HEK293 (cell line): ENCODE measurements at regions not wholly inside any gene's neighbourhood (a gene's known extent, or its start where the extent isn't known, plus 50 kb on each side); places are given as distances from the start of the nearest gene placed in this dataset.

ENCODE experiments used
- CTCF ChIA-PET: fragments of 350-600 bp; formaldehyde crosslinking; extraction: SDS; loops from one replicate; lab custom pipeline; 2021; ENCODE audit warnings: antibody characterized with exemption; lab: Yijun Ruan, JAX
- POLR2A ChIA-PET: fragments of 300-600 bp; formaldehyde crosslinking; extraction: SDS; loops from one replicate; lab custom pipeline; 2020; ENCODE audit warnings: antibody characterized with exemption, inconsistent platforms; lab: Yijun Ruan, JAX
- H3K27ac ChIP-seq: fragments of 200-500 bp; sonication (Bioruptor generic); 2 replicates; pipeline ENCODE4 v1.5.1; 2014; ENCODE audit warnings: low read depth, low read length, control low read depth, inconsistent platforms; ENCODE audit errors: extremely low read depth
- H3K36me3 ChIP-seq, 2 experiments: fragments of 200-500 bp in 1 of 2; sonication (Bioruptor generic) in 1 of 2; 1 replicate in 1 of 2; 2 replicates in 1 of 2; pipeline ENCODE4 v1.5.1; 2014 to 2017; ENCODE audit warnings: inconsistent platforms in 2 of 2, low read length in 2 of 2; ENCODE audit not compliant: control insufficient read depth in 2 of 2, insufficient read depth in 1 of 2
- H3K4me1 ChIP-seq: fragments of 200-500 bp; sonication (Bioruptor generic); 2 replicates; pipeline ENCODE4 v1.5.1; 2014; ENCODE audit warnings: mild to moderate bottlenecking, low read length, inconsistent platforms; ENCODE audit not compliant: control insufficient read depth, insufficient read depth
- H3K4me3 ChIP-seq: 2 replicates; pipeline ENCODE4 v1.5.1; 2011; ENCODE audit warnings: low read depth, mild to moderate bottlenecking, control low read depth, low read length, moderate library complexity
- H3K9me3 ChIP-seq: fragments of 200-500 bp; sonication (Bioruptor generic); 2 replicates; pipeline ENCODE4 v1.5.1; 2014; ENCODE audit warnings: low read depth, low read length, inconsistent platforms; ENCODE audit not compliant: control insufficient read depth, insufficient read depth
- GFI1B ChIP-seq: fragments of 450-650 bp; formaldehyde crosslinking; IDR thresholded peaks from 2 replicates; pipeline ENCODE4 v1.5.1; 2016; ENCODE audit warnings: missing biosample characterization, missing genetic modification characterization
- GLI2 ChIP-seq: fragments of 450-650 bp; formaldehyde crosslinking; IDR thresholded peaks from 2 replicates; pipeline ENCODE4; 2017; ENCODE audit warnings: missing biosample characterization, missing genetic modification characterization, low read depth, borderline replicate concordance
- HOXC10 ChIP-seq: sonication (generic); formaldehyde crosslinking; IDR thresholded peaks from 2 replicates; pipeline ENCODE4 v1.8.1; 2023; ENCODE audit warnings: mild to moderate bottlenecking, missing genetic modification reagents
- KLF1 ChIP-seq: fragments of 450-650 bp; formaldehyde crosslinking; IDR thresholded peaks from 2 replicates; pipeline ENCODE4 v1.5.1; 2016; ENCODE audit warnings: missing biosample characterization, missing genetic modification characterization
- KLF8 ChIP-seq: fragments of 450-650 bp; formaldehyde crosslinking; IDR thresholded peaks from 2 replicates; pipeline ENCODE4 v1.5.1; 2016; ENCODE audit warnings: missing biosample characterization, missing genetic modification characterization
- KLF9 ChIP-seq: fragments of 450-650 bp; formaldehyde crosslinking; IDR thresholded peaks from 2 replicates; pipeline ENCODE4 v1.5.1; 2016; ENCODE audit warnings: missing biosample characterization, missing genetic modification characterization, low read depth
- ZNF202 ChIP-seq: fragments of 450-650 bp; formaldehyde crosslinking; IDR thresholded peaks from 2 replicates; pipeline ENCODE4 v1.5.1; 2016; ENCODE audit warnings: missing biosample characterization, missing genetic modification characterization, borderline replicate concordance
- ZNF335 ChIP-seq: fragments of 450-650 bp; formaldehyde crosslinking; conservative IDR thresholded peaks from 2 replicates; pipeline ENCODE4 v1.5.1; 2016; ENCODE audit warnings: missing biosample characterization, missing genetic modification characterization
- ZNF37A ChIP-seq: fragments of 450-650 bp; IDR thresholded peaks from 2 replicates; pipeline ENCODE4 v1.5.1; 2018; ENCODE audit warnings: missing biosample characterization, missing genetic modification characterization
- ZNF423 ChIP-seq: fragments of 450-650 bp; formaldehyde crosslinking; IDR thresholded peaks from 2 replicates; pipeline ENCODE4 v1.5.1; 2016; ENCODE audit warnings: missing biosample characterization, missing genetic modification characterization
- ZNF510 ChIP-seq: fragments of 450-650 bp; formaldehyde crosslinking; IDR thresholded peaks from 2 replicates; pipeline ENCODE4 v1.5.1; 2018; ENCODE audit warnings: mild to moderate bottlenecking, missing genetic modification characterization, missing biosample characterization; ENCODE audit not compliant: insufficient replicate concordance
- ZNF776 ChIP-seq: fragments of 450-650 bp; formaldehyde crosslinking; IDR thresholded peaks from 2 replicates; pipeline ENCODE4 v1.5.0; 2017; ENCODE audit warnings: missing biosample characterization, missing genetic modification characterization, borderline replicate concordance
- ZXDB ChIP-seq: fragments of 450-650 bp; formaldehyde crosslinking; IDR thresholded peaks from 2 replicates; pipeline ENCODE4 v1.5.1; 2016; ENCODE audit warnings: missing biosample characterization, missing genetic modification characterization
- TF ChIP-seq, protein P1 (sequence below): fragments of 450-650 bp; formaldehyde crosslinking; IDR thresholded peaks from 2 replicates; pipeline ENCODE4 v1.5.1; 2017; ENCODE audit warnings: missing biosample characterization, missing genetic modification characterization
- TF ChIP-seq, protein P2 (sequence below): fragments of 450-650 bp; formaldehyde crosslinking; IDR thresholded peaks from 2 replicates; pipeline ENCODE4 v1.5.1; 2017; ENCODE audit warnings: missing biosample characterization, mild to moderate bottlenecking, missing genetic modification characterization, moderate library complexity
- TF ChIP-seq, protein P3 (sequence below): fragments of 450-650 bp; formaldehyde crosslinking; IDR thresholded peaks from 2 replicates; pipeline ENCODE4 v1.5.1; 2016; ENCODE audit warnings: missing biosample characterization, missing genetic modification characterization
- TF ChIP-seq, protein P4 (sequence below): fragments of 450-650 bp; formaldehyde crosslinking; IDR thresholded peaks from 2 replicates; pipeline ENCODE4 v1.5.1; 2017; ENCODE audit warnings: missing biosample characterization, missing genetic modification characterization

DNA sequence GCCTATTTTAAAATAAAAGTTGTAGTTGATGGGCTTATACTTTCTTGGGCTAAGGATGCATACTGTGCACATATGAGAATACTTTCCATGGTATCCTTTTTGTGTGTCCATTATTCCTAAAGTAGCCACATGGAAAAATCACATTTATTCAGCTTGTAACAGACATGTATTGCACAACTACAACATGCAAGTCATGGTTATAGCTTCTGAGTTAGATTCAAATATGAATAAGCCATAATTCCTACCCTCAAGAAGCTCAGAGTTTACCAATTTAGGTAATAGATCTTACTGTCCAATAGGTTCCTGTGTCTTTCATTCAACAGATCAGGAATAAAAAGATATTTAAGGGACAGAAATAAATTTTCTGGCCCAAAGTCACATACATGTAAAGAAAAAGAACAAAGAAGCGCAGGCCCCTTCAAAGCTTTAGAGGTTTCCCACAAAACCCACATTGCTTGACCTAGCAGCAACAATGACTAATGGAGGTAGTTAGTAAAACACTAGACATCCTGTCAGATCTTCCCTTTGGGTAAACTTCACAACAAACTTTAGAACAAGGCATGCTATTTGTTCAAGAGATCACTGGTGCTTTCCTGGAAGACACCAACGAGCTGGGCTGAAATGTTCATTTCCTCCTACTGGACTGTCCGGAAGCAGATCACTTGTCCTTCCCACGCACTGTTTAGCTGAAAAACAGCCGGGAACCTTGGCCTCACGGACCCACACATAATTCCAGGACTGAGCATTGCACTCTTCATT, 78.4 kb upstream of the ITGA1 start:
- Histone ChIP-seq H3K9me3 (no peaks in the 10 kb centered on the region), H3K4me3 (no peak overlapping the region), H3K27ac (no peak overlapping the region), H3K36me3 (no peaks in the 10 kb centered on the region), H3K4me1 (no peaks in the 10 kb centered on the region)
- TF ChIP-seq ZXDB (tag by site-specific recombination), result no peak
- no peak for TF ChIP-seq KLF1 (tag by site-specific recombination)
- no peak for TF ChIP-seq KLF9
- TF ChIP-seq HOXC10 (CRISPR knock-in tag), result no peak
- POLR2A ChIA-PET, result no interaction called here
- CTCF ChIA-PET, result no interaction called here

DNA sequence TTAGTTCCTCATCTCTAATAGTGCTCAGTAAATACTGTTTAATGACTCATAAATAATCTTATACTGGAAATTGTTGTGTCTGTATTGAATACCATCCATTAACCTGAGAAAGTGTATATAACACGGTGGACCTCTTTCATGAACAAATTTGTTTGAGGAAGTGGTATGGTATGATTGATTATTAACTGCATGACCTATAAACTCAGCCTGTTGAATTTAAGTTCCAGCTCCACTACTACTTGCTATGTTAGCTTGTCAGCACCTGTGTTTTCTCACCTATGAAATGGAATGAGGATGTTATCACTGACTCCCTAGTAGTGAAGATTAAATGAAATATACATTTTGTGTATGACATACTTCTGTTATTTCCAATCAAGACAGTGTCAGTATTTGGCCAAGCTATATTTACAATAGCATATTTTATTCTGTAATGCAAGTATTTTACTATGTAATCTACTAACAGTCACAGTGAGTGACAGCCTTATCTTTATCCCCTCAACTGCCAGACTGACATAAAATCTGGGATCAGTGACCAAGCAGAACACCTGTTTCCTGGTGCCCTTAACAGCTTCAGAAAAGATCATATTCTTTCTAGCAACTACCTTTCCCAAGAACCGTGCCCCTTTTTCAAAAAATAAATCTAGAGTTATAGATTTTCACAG, 77.3 kb upstream of the ITGA1 start:
- Histone ChIP-seq H3K4me1 (no peaks in the 10 kb centered on the region), H3K27ac (no peak overlapping the region), H3K36me3 (no peaks in the 10 kb centered on the region), H3K9me3 (no peaks in the 10 kb centered on the region), H3K4me3 (no peak overlapping the region)
- ChIA-PET CTCF (no interaction called here), POLR2A (no interaction called here)
- TF ChIP-seq ZNF423 (tag by site-specific recombination), result no peak
- TF ChIP-seq, protein P1, sequence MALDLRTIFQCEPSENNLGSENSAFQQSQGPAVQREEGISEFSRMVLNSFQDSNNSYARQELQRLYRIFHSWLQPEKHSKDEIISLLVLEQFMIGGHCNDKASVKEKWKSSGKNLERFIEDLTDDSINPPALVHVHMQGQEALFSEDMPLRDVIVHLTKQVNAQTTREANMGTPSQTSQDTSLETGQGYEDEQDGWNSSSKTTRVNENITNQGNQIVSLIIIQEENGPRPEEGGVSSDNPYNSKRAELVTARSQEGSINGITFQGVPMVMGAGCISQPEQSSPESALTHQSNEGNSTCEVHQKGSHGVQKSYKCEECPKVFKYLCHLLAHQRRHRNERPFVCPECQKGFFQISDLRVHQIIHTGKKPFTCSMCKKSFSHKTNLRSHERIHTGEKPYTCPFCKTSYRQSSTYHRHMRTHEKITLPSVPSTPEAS, result no peak
- TF ChIP-seq, protein P2, sequence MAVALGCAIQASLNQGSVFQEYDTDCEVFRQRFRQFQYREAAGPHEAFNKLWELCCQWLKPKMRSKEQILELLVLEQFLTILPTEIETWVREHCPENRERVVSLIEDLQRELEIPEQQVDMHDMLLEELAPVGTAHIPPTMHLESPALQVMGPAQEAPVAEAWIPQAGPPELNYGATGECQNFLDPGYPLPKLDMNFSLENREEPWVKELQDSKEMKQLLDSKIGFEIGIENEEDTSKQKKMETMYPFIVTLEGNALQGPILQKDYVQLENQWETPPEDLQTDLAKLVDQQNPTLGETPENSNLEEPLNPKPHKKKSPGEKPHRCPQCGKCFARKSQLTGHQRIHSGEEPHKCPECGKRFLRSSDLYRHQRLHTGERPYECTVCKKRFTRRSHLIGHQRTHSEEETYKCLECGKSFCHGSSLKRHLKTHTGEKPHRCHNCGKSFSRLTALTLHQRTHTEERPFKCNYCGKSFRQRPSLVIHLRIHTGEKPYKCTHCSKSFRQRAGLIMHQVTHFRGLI, result no peak
- TF ChIP-seq, protein P3, sequence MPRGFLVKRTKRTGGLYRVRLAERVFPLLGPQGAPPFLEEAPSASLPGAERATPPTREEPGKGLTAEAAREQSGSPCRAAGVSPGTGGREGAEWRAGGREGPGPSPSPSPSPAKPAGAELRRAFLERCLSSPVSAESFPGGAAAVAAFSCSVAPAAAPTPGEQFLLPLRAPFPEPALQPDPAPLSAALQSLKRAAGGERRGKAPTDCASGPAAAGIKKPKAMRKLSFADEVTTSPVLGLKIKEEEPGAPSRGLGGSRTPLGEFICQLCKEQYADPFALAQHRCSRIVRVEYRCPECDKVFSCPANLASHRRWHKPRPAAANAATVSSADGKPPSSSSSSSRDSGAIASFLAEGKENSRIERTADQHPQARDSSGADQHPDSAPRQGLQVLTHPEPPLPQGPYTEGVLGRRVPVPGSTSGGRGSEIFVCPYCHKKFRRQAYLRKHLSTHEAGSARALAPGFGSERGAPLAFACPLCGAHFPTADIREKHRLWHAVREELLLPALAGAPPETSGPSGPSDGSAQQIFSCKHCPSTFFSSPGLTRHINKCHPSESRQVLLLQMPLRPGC (tag by site-specific recombination), result no peak

DNA sequence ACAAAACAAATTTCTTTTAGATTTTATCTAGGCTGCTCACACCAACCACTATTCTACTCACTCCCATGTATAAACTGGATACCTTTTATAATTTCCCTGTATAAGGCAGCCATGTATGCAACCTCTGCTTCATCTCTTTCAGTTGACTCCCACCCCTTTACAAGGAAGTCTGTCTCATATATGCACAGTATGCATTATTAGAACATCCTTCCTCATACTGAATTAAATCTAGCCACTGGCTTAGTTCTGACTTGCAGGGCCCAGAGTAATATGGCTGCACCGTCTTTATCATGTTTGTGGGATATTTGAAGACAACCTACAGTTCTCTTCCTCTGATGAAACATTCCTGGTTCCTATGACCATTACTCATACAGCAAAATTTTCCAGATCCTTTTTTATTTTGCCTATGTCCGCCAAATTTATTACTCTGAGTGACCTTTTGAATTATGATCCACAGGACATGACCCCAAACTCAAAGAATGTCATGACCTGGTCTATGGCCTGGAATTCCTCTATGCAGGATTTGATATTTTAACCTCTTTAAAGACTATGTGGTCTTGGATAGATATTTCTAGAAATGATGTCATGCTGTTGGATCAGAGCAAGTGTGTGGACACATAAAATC, 76.6 kb upstream of the ITGA1 start:
- Histone ChIP-seq H3K9me3 (no peaks in the 10 kb centered on the region), H3K4me1 (no peaks in the 10 kb centered on the region), H3K27ac (no peak overlapping the region), H3K4me3 (no peak overlapping the region), H3K36me3 (no peaks in the 10 kb centered on the region)
- POLR2A ChIA-PET, result no interaction called here
- TF ChIP-seq GFI1B (tag by site-specific recombination), result no peak
- TF ChIP-seq, protein P4, sequence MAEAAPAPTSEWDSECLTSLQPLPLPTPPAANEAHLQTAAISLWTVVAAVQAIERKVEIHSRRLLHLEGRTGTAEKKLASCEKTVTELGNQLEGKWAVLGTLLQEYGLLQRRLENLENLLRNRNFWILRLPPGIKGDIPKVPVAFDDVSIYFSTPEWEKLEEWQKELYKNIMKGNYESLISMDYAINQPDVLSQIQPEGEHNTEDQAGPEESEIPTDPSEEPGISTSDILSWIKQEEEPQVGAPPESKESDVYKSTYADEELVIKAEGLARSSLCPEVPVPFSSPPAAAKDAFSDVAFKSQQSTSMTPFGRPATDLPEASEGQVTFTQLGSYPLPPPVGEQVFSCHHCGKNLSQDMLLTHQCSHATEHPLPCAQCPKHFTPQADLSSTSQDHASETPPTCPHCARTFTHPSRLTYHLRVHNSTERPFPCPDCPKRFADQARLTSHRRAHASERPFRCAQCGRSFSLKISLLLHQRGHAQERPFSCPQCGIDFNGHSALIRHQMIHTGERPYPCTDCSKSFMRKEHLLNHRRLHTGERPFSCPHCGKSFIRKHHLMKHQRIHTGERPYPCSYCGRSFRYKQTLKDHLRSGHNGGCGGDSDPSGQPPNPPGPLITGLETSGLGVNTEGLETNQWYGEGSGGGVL (tag by site-specific recombination), result no peak
- no peak for TF ChIP-seq ZNF37A (tag by site-specific recombination)
- no peak for TF ChIP-seq ZNF202 (tag by site-specific recombination)
- no peak for TF ChIP-seq KLF8 (tag by site-specific recombination)
- TF ChIP-seq ZNF776 (tag by site-specific recombination), result no peak
- TF ChIP-seq ZNF335, result no peak
- no peak for TF ChIP-seq ZNF510
- TF ChIP-seq GLI2 (tag by site-specific recombination), result no peak
- CTCF ChIA-PET, result no interaction called here
